Peyer's patch (tissue), 4 donors: ENCODE measurements at regions not wholly inside any gene's neighbourhood (a gene's known extent, or its start where the extent isn't known, plus 50 kb on each side); places are given as distances from the start of the nearest gene placed in this dataset.

Experiments
- CTCF ChIP-seq, 6 experiments: fragments of 450-650 bp in 4 of 6; fragments of 200-600 bp in 2 of 6; sonication (generic) in 1 of 6; IDR thresholded peaks; one replicate each; pipeline ENCODE4 v1.5.1; 2017 to 2019; ENCODE audit warnings: antibody characterized with exemption in 6 of 6, mild to moderate bottlenecking in 3 of 6, moderate library complexity in 1 of 6
- POLR2A ChIP-seq, 2 donors: fragments of 450-650 bp; IDR thresholded peaks; one replicate each; pipeline ENCODE4 v1.5.1; 2017; ENCODE audit warnings: antibody characterized with exemption in 2 of 2, mild to moderate bottlenecking in 2 of 2, moderate library complexity in 2 of 2

DNA sequence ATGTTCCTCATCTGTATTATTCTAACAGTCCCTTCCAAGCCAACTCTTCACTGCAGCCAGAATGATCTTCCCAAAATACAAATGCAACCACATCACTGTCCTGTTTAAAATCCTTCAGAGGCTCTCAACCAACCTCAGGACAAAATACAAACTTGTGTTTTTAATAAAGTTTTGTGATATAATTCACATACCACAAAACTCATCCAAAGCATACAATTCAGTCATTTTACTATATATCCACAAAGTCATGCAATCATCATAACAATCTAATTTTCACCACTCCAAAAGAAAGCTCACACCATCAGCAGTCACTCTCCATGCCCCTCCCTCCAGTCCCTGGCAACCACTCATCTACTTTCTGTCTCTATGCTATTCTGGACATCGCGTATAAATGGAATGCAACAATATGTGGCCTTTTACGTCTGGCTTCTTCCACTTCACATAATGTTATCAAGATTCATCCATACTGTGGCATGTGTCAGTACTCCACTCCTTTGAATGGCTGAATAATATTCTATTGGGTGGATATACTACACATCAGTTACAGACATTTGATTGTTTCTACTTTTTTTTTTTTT lies 81.7 kb upstream of the DOCK9 start:
- no peak for TF ChIP-seq CTCF (IDR thresholded peaks at IDR 0.05)
- no peak for TF ChIP-seq POLR2A (IDR thresholded peaks at IDR 0.05)
